ENCODE measurements at regions not wholly inside any gene's neighbourhood (a gene's known extent, or its start where the extent isn't known, plus 50 kb on each side); places are given as distances from the start of the nearest gene placed in this dataset.

DNA sequence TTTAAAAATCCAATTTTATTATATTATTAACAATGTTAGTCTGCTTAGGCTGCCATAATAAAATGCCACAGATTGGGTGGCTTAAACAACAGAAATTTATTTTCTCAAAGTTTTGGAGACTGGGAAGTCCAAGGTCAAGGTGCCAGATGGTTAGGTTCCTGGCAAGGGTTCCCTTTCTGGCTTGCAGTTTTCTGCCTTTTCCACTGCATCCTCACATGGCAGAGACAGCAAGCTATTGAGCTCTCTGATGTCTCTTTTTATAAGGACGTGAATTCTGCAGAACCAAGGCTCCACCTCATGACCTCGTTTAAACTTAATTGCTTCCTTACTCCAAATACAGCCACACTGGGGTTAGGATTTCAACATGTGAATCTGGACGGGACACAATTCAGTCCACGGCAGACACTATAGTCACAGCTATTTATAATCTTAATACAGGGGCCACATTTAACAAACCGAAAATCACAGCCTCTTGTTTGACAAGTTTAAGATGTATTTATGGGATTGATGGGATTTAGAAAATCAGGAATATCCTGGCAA, 174.9 kb upstream of the PUM3 start:
- Histone ChIP-seq H3K4me3 (no peak overlapping the region), H3K36me3 (no peaks in the 10 kb centered on the region), H3K4me1 (peaks cover 0 to 14% (median 4%) of the 10 kb centered on the region in 4 donors), H3K27ac (replicated peaks in 1 of 4) (no peak overlapping the region), H3K27me3 (no peaks in the 10 kb centered on the region), H3K9me3 (no peaks in the 10 kb centered on the region)
- TF ChIP-seq CTCF (IDR thresholded peaks at IDR 0.05) (no peak), POLR2A (IDR thresholded peaks at IDR 0.05; ENCODE audit: low read depth) (no peak), EP300 (IDR thresholded peaks at IDR 0.05) (no peak), POLR2AphosphoS5 (IDR thresholded peaks at IDR 0.05) (no peak)
- intact Hi-C loops (cut with DNase I): no loop called here
- DNase-seq (ENCODE audit: extremely low spot score): no peak
- WGBS: 42% methylated on average over 5 of the region's 5 CpGs

- Histone ChIP-seq H3K36me3 (no peaks in the 10 kb centered on the region), H3K4me3 (no peak overlapping the region), H3K27ac (replicated peaks in 1 of 4) (no peak overlapping the region), H3K27me3 (no peaks in the 10 kb centered on the region), H3K9me3 (no peaks in the 10 kb centered on the region), H3K4me1 (peaks cover 0 to 14% (median 4%) of the 10 kb centered on the region in 4 donors)
- whole genome bisulfite sequencing: 79% methylated on average over 2 of the region's 2 CpGs
- intact Hi-C loops (cut with DNase I): no loop called here
- DNase-seq (ENCODE audit: extremely low spot score): no peak
- no peak for TF ChIP-seq POLR2A (IDR thresholded peaks at IDR 0.05; ENCODE audit: low read depth)
- no peak for TF ChIP-seq CTCF (IDR thresholded peaks at IDR 0.05)
- no peak for TF ChIP-seq EP300 (IDR thresholded peaks at IDR 0.05)
- TF ChIP-seq POLR2AphosphoS5 (IDR thresholded peaks at IDR 0.05): no peak
Observed at GRCh38 chr9:3018071-3018470, 174.2 kb upstream of the PUM3 start.

DNA sequence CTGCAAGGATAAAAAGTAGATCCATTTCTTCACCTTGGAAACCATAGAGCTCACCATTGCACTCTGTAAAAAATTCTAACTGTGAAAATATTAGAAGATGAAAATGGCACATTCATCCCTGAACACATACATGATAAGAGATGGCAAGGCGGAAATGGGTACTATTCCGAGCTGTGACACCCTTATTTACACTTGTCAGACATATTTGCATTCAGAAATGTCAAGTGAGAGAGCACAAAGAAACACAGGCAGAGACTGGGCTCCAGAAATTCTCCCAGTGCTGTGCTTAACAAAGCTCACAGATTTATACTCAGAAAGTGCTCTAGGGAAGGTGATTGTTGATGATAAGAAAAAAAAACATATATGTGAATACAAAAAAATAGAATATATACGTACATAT, 170.3 kb upstream of the PUM3 start:
- H3K36me3 ChIP-seq: no peaks in the 10 kb centered on the region
- H3K9me3 ChIP-seq: no peaks in the 10 kb centered on the region
- TF ChIP-seq POLR2A (IDR thresholded peaks at IDR 0.05; ENCODE audit: low read depth) (no peak), CTCF (IDR thresholded peaks at IDR 0.05) (no peak)
- no peak overlapping the region for H3K4me3 ChIP-seq
- no peaks in the 10 kb centered on the region for H3K27me3 ChIP-seq
- intact Hi-C loops (cut with DNase I): no loop called here
- DNase-seq (ENCODE audit: extremely low spot score): no peak
- WGBS: 81% methylated on average over 3 of the region's 3 CpGs
- H3K4me1 ChIP-seq: peaks cover 0 to 8% (median 3%) of the 10 kb centered on the region in 4 donors
- H3K27ac ChIP-seq (replicated peaks in 1 of 4): no peak overlapping the region

DNA sequence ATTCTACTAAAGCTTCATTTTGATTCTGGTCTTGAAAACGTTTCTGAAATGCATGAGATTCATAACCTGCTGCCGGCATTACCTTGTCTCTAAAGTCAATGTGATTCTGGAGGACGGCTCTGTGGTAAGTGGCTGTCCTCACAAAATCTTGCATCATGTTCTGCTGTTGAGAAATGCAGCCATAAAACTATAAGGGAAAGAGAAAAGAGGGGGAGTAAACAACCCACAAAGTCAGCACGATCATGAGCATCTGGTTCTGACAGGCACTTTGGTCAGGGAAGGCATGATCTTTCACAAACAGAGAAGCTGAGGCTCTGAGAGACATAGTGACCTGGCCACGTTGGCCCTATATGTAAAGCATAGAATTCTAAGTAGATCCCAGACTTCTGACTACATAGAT, 168.9 kb upstream of the PUM3 start:
- TF ChIP-seq POLR2AphosphoS5 (IDR thresholded peaks at IDR 0.05) (no peak), POLR2A (IDR thresholded peaks at IDR 0.05; ENCODE audit: low read depth) (no peak), EP300 (IDR thresholded peaks at IDR 0.05) (no peak), CTCF (IDR thresholded peaks at IDR 0.05) (no peak)

GRCh38 chr9:3012245-3012644, 168.3 kb upstream of the PUM3 start:
- H3K27ac ChIP-seq (replicated peaks in 1 of 4): no peak overlapping the region
- no peaks in the 10 kb centered on the region for H3K9me3 ChIP-seq
- no peaks in the 10 kb centered on the region for H3K36me3 ChIP-seq
- H3K27me3 ChIP-seq: no peaks in the 10 kb centered on the region
- TF ChIP-seq EP300 (IDR thresholded peaks at IDR 0.05): no peak
- H3K4me1 ChIP-seq: peaks cover 0 to 5% (median 3%) of the 10 kb centered on the region in 4 donors
- 88% methylated on average over 6 of the region's 6 CpGs for WGBS
- intact Hi-C loops (cut with DNase I): no loop called here
- H3K4me3 ChIP-seq: no peak overlapping the region
- no peak for DNase-seq (ENCODE audit: extremely low spot score)

More for the DNA sequence above, 168.9 kb upstream of the PUM3 start:
- Histone ChIP-seq H3K4me3 (no peak overlapping the region), H3K27ac (replicated peaks in 1 of 4) (no peak overlapping the region), H3K36me3 (no peaks in the 10 kb centered on the region), H3K4me1 (no peaks in the 10 kb centered on the region), H3K9me3 (no peaks in the 10 kb centered on the region), H3K27me3 (no peaks in the 10 kb centered on the region)
- intact Hi-C loops (cut with DNase I): no loop called here
- no peak for DNase-seq (ENCODE audit: extremely low spot score)
- WGBS: 72% methylated on average over 5 of the region's 5 CpGs
